ENCODE measurements at regions not wholly inside any gene's neighbourhood (a gene's known extent, or its start where the extent isn't known, plus 50 kb on each side); places are given as distances from the start of the nearest gene placed in this dataset.

- TF ChIP-seq ZNF280D (tag by site-specific recombination; IDR thresholded peaks at IDR 0.05) (no peak), SCRT2 (tag by site-specific recombination; IDR thresholded peaks at IDR 0.05) (no peak), ZNF169 (tag by site-specific recombination; IDR thresholded peaks at IDR 0.05) (no peak), ZNF132 (tag by site-specific recombination; IDR thresholded peaks at IDR 0.05; ENCODE audit: borderline replicate concordance) (no peak), ELK4 (IDR thresholded peaks at IDR 0.05; ENCODE audit: borderline replicate concordance, low read depth, low read length) (no peak), HIC1 (tag by site-specific recombination; IDR thresholded peaks at IDR 0.05) (no peak), ZNF518A (tag by site-specific recombination; conservative IDR thresholded peaks at IDR 0.05; ENCODE audit: low read depth) (no peak), ZNF670 (tag by site-specific recombination; IDR thresholded peaks at IDR 0.05; ENCODE audit: low read depth) (no peak), ZNF416 (tag by site-specific recombination; IDR thresholded peaks at IDR 0.05) (no peak), SALL2 (tag by site-specific recombination; IDR thresholded peaks at IDR 0.05; ENCODE audit: borderline replicate concordance) (no peak), OSR2 (tag by site-specific recombination; IDR thresholded peaks at IDR 0.05) (no peak)
Measured at GRCh38 chr6:120304223-120304622, 954.7 kb upstream of the MAN1A1 start (continued).

GRCh38 chr6:120303527-120303926 is 954.0 kb upstream of the MAN1A1 start:
- TF ChIP-seq ZNF221 (tag by site-specific recombination; IDR thresholded peaks at IDR 0.05; ENCODE audit: borderline replicate concordance) (no peak), ZSCAN4 (tag by site-specific recombination; IDR thresholded peaks at IDR 0.05) (no peak), ZNF843 (tag by site-specific recombination; IDR thresholded peaks at IDR 0.05) (no peak), MEIS1 (CRISPR knock-in tag; IDR thresholded peaks at IDR 0.05; ENCODE audit: borderline replicate concordance) (no peak), ZBTB7A (tag by site-specific recombination; IDR thresholded peaks at IDR 0.05; ENCODE audit: low read depth) (no peak), ZNF366 (tag by site-specific recombination; conservative IDR thresholded peaks at IDR 0.05) (no peak), ZNF114 (tag by site-specific recombination; IDR thresholded peaks at IDR 0.05) (no peak), SP7 (tag by site-specific recombination; IDR thresholded peaks at IDR 0.05) (no peak), INSM2 (tag by site-specific recombination; IDR thresholded peaks at IDR 0.05) (no peak), ZNF530 (tag by site-specific recombination; IDR thresholded peaks at IDR 0.05; ENCODE audit: low read depth) (no peak)
- no peaks in the 10 kb centered on the region for H3K4me1 ChIP-seq (ENCODE audit: control insufficient read depth, insufficient read depth, low read length)
- ChIA-PET CTCF (no interaction called here), POLR2A (no interaction called here)
- no peak overlapping the region for H3K4me3 ChIP-seq (ENCODE audit: low read depth, low read length)
- H3K27ac ChIP-seq (ENCODE audit: extremely low read depth, low read depth, low read length): no peak overlapping the region
- H3K36me3 ChIP-seq (ENCODE audit: control insufficient read depth in 2 of 2, insufficient read depth in 1 of 2, low read length in 2 of 2): no peaks in the 10 kb centered on the region
- no peaks in the 10 kb centered on the region for H3K9me3 ChIP-seq (ENCODE audit: control insufficient read depth, insufficient read depth, low read depth, low read length)

All from HEK293 (cell line).